Endothelial cell of umbilical vein (primary cell): ENCODE measurements at regions not wholly inside any gene's neighbourhood (a gene's known extent, or its start where the extent isn't known, plus 50 kb on each side); places are given as distances from the start of the nearest gene placed in this dataset.

Experiments
- BruUV-seq: library from RNA; stranded (reverse); fragments of 400-500 nt; replicated peaks from 2 replicates; lab custom pipeline; 2021; lab: Mats Ljungman, UMichigan
- CTCF ChIA-PET: fragments of 300-600, 350-600 bp; sonication (Branson Sonifier 250); formaldehyde crosslinking; loops from one replicate; lab custom pipeline; 2021; ENCODE audit warnings: antibody characterized with exemption, inconsistent platforms; lab: Charles Lee
- POLR2A ChIA-PET: fragments of 300-600, 350-600 bp; sonication (Branson Sonifier 250); formaldehyde crosslinking; loops from one replicate; lab custom pipeline; 2021; ENCODE audit warnings: antibody characterized with exemption, inconsistent platforms; lab: Charles Lee
- DNase-seq: peaks from one replicate; pipeline ENCODE4 v3.0.0-alpha.2; 2011; ENCODE audit warnings: low read depth, low spot score
- FAIRE-seq: peaks from 2 replicates; lab custom pipeline; 2011; peaks lifted over from hg19 to GRCh38; lab: Jason Lieb, UNC
- H2AFZ ChIP-seq: 2 replicates; pipeline ENCODE4 v1.6.0; 2012; ENCODE audit warnings: low read depth, low read length, control low read depth, inconsistent platforms
- H3K27ac ChIP-seq: 2 replicates; pipeline ENCODE4 v1.5.1; 2011; ENCODE audit warnings: low read depth, mild to moderate bottlenecking, control low read depth, low read length, moderate library complexity; ENCODE audit not compliant: insufficient read depth
- H3K27me3 ChIP-seq, 2 experiments: 2 replicates each; pipeline versions ENCODE4 v1.6.0 to v1.6.1; 2011; ENCODE audit warnings: low read length in 2 of 2, mixed read lengths in 1 of 2; ENCODE audit not compliant: control insufficient read depth in 2 of 2, insufficient read depth in 2 of 2
- H3K36me3 ChIP-seq, 2 experiments: 2 replicates in 1 of 2; 3 replicates in 1 of 2; pipeline ENCODE4 v1.5.1; 2011; ENCODE audit warnings: low read length in 2 of 2, mild to moderate bottlenecking in 1 of 2, moderate library complexity in 1 of 2; ENCODE audit not compliant: control insufficient read depth in 2 of 2, insufficient read depth in 2 of 2; ENCODE audit errors: extremely low read depth in 1 of 2
- H3K4me1 ChIP-seq: 3 replicates; pipeline ENCODE4 v1.5.1; 2011; ENCODE audit warnings: mild to moderate bottlenecking, low read length; ENCODE audit not compliant: control insufficient read depth, insufficient read depth; ENCODE audit errors: extremely low read depth
- H3K4me2 ChIP-seq: 2 replicates; pipeline ENCODE4 v1.6.1; 2011; ENCODE audit warnings: low read length, control low read depth, mixed read lengths; ENCODE audit not compliant: insufficient read depth
- H3K4me3 ChIP-seq, 3 experiments: fragments of 200-600 bp in 1 of 3; sonication (generic), shearing (Covaris generic) in 1 of 3; replicated peaks in 1 of 3; 2 replicates each; pipeline ENCODE4 v1.5.1; 2011 to 2016; ENCODE audit warnings: control low read depth in 3 of 3, low read length in 3 of 3, mild to moderate bottlenecking in 2 of 3, inconsistent platforms in 1 of 3, low read depth in 1 of 3, moderate library complexity in 1 of 3; ENCODE audit not compliant: insufficient read depth in 1 of 3
- H3K79me2 ChIP-seq: 2 replicates; pipeline ENCODE4 v1.6.0; 2012; ENCODE audit warnings: low read length, inconsistent platforms; ENCODE audit not compliant: control insufficient read depth, insufficient read depth
- H3K9ac ChIP-seq: replicated peaks from 2 replicates; pipeline ENCODE3; 2011; ENCODE audit warnings: low read length, control low read depth; ENCODE audit not compliant: insufficient read depth; ENCODE audit errors: extremely low read depth
- H3K9me1 ChIP-seq: replicated peaks from 3 replicates; pipeline ENCODE4 v1.6.0; 2011; ENCODE audit warnings: mild to moderate bottlenecking, low read length; ENCODE audit not compliant: control insufficient read depth, insufficient read depth; ENCODE audit errors: extremely low read depth
- H3K9me3 ChIP-seq: replicated peaks from 2 replicates; pipeline ENCODE4 v1.5.1; 2012; ENCODE audit warnings: low read length, inconsistent platforms; ENCODE audit not compliant: control insufficient read depth, insufficient read depth
- H4K20me1 ChIP-seq: replicated peaks from 2 replicates; pipeline ENCODE3; 2011; ENCODE audit warnings: mild to moderate bottlenecking, low read length; ENCODE audit not compliant: control insufficient read depth, insufficient read depth; ENCODE audit errors: extremely low read depth
- EZH2 ChIP-seq: IDR thresholded peaks from 2 replicates; pipeline ENCODE4 v1.6.1; 2012; ENCODE audit warnings: borderline replicate concordance, low read depth, mild to moderate bottlenecking, moderate library complexity, low read length, inconsistent platforms; ENCODE audit not compliant: severe bottlenecking
- FOS ChIP-seq: IDR thresholded peaks from 2 replicates; pipeline ENCODE4 v1.6.1; 2011; ENCODE audit warnings: mild to moderate bottlenecking, low read length, moderate library complexity, borderline replicate concordance; ENCODE audit not compliant: insufficient read depth
- GATA2 ChIP-seq: IDR thresholded peaks from 2 replicates; pipeline ENCODE4 v1.7.0; 2011; ENCODE audit warnings: low read depth, mild to moderate bottlenecking, moderate library complexity, mixed read lengths, low read length; ENCODE audit not compliant: insufficient read length, insufficient read depth
- JUN ChIP-seq: IDR thresholded peaks from 2 replicates; pipeline ENCODE4 v1.6.1; 2011; ENCODE audit warnings: borderline replicate concordance, low read depth; ENCODE audit not compliant: insufficient read length, insufficient read depth
- MAX ChIP-seq: IDR thresholded peaks from 2 replicates; pipeline ENCODE4 v1.6.1; 2011; ENCODE audit not compliant: insufficient read depth, insufficient read length
- MYC ChIP-seq: IDR thresholded peaks from one replicate; pipeline ENCODE4 v1.6.1; 2011; ENCODE audit warnings: mild to moderate bottlenecking, low read depth, low read length
- POLR2A ChIP-seq: IDR thresholded peaks from 2 replicates; pipeline ENCODE4 v1.6.1; 2012; ENCODE audit warnings: low read depth, mild to moderate bottlenecking, control low read depth, low read length
- POLR2AphosphoS5 ChIP-seq: IDR thresholded peaks from 2 replicates; pipeline ENCODE4 v1.6.1; 2012; ENCODE audit warnings: low read depth, mild to moderate bottlenecking, control low read depth, low read length, moderate library complexity; ENCODE audit not compliant: insufficient read depth
- dilution Hi-C: fragments of 300-500 bp; cut with MboI; formaldehyde crosslinking; loops from one replicate; pipeline ENCODE4 v1.15.0; 2019; ENCODE audit warnings: low sequenced_read_pairs; ENCODE audit not compliant: extremely low pct_ligation_motif_present
- intact Hi-C: fragments of 100-400 bp; cut with micrococcal nuclease; formaldehyde crosslinking; loops from one replicate; pipeline ENCODE4 v1.10.0; 2022
- TF ChIP-seq, protein P1 (sequence below), 2 donors: IDR thresholded peaks; 1 replicate in 1 of 2; 2 replicates in 1 of 2; pipeline ENCODE4 v1.5.1; 2011; ENCODE audit warnings: low read length in 2 of 2, mild to moderate bottlenecking in 2 of 2, moderate library complexity in 2 of 2, control low read depth in 1 of 2, inconsistent platforms in 1 of 2, low read depth in 1 of 2; ENCODE audit not compliant: insufficient read depth in 1 of 2; ENCODE audit errors: extremely low read depth in 1 of 2

GRCh38 chr15:37693926-37694325, 240.5 kb upstream of the TMCO5A start:
- Histone ChIP-seq H3K27me3 (no peaks in the 10 kb centered on the region), H3K4me3 (no peak overlapping the region), H3K9me1 (no peaks in the 10 kb centered on the region), H3K9me3 (no peaks in the 10 kb centered on the region), H3K36me3 (no peaks in the 10 kb centered on the region), H4K20me1 (no peaks in the 10 kb centered on the region), H3K4me2 (no peak overlapping the region), H2AFZ (no peak overlapping the region), H3K27ac (no peak overlapping the region), H3K9ac (no peak overlapping the region), H3K79me2 (no peaks in the 10 kb centered on the region), H3K4me1 (no peaks in the 10 kb centered on the region)
- TF ChIP-seq FOS (no peak), POLR2AphosphoS5 (no peak), JUN (no peak), EZH2 (no peak), POLR2A (no peak), MAX (no peak), GATA2 (no peak), MYC (no peak)
- TF ChIP-seq, protein P1, sequence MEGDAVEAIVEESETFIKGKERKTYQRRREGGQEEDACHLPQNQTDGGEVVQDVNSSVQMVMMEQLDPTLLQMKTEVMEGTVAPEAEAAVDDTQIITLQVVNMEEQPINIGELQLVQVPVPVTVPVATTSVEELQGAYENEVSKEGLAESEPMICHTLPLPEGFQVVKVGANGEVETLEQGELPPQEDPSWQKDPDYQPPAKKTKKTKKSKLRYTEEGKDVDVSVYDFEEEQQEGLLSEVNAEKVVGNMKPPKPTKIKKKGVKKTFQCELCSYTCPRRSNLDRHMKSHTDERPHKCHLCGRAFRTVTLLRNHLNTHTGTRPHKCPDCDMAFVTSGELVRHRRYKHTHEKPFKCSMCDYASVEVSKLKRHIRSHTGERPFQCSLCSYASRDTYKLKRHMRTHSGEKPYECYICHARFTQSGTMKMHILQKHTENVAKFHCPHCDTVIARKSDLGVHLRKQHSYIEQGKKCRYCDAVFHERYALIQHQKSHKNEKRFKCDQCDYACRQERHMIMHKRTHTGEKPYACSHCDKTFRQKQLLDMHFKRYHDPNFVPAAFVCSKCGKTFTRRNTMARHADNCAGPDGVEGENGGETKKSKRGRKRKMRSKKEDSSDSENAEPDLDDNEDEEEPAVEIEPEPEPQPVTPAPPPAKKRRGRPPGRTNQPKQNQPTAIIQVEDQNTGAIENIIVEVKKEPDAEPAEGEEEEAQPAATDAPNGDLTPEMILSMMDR (IDR thresholded peaks at IDR 0.05; ENCODE audit: extremely low read depth in 1 of 2, insufficient read depth in 1 of 2, low read depth in 1 of 2, low read length in 2 of 2) = no peak
- no TSS peak for BruUV-seq
- intact Hi-C loops = no loop called here
- FAIRE-seq (no peak), DNase-seq (no peak)
- CTCF ChIA-PET = no interaction called here
- dilution Hi-C loops = no loop called here
- POLR2A ChIA-PET = no interaction called here
